Caki2 (cell line): ENCODE measurements at regions not wholly inside any gene's neighbourhood (a gene's known extent, or its start where the extent isn't known, plus 50 kb on each side); places are given as distances from the start of the nearest gene placed in this dataset.

Experiments
- DNase-seq: peaks from one replicate; pipeline ENCODE4 v3.0.0-alpha.2; 2015; ENCODE audit warnings: low read depth
- in situ Hi-C: cut with HindIII; loops from 2 replicates; pipeline ENCODE4 v1.10.0; 2016; ENCODE audit warnings: low sequenced_read_pairs, low pct_unique_long_range_greater_than_20kb, mixed read lengths

GRCh38 chr10:18980089-18980629, 68.4 kb upstream of the MALRD1 start:
- in situ Hi-C loops: no loop called here
- DNase-seq: no peak

- in situ Hi-C loops: no loop called here
- no peak for DNase-seq
Measured at GRCh38 chr10:18984531-18984930, 64.1 kb upstream of the MALRD1 start.

GRCh38 chr10:18988338-18988737, 60.3 kb upstream of the MALRD1 start:
- DNase-seq: no peak
- in situ Hi-C loops: no loop called here
